ENCODE measurements at regions not wholly inside any gene's neighbourhood (a gene's known extent, or its start where the extent isn't known, plus 50 kb on each side); places are given as distances from the start of the nearest gene placed in this dataset.

- no peaks in the 10 kb centered on the region for H3K9me2 ChIP-seq (ENCODE audit: insufficient read depth)
- peaks cover 18% of the 10 kb centered on the region for H3F3A ChIP-seq (ENCODE audit: insufficient read depth)
- H3K4me3 ChIP-seq = peak overlapping the region; percentile 58
- TF ChIP-seq EZH2 (IDR thresholded peaks at IDR 0.05; ENCODE audit: insufficient read depth, poor library complexity, severe bottlenecking) = no peak
- TF ChIP-seq EZH2phosphoT487 (IDR thresholded peaks at IDR 0.05; ENCODE audit: insufficient read depth, low read depth) = no peak
- 1 to 7% methylated on average over 6 of the region's 6 CpGs for whole genome bisulfite sequencing, 2 experiments (ENCODE audit: low coverage in 1 of 2, low lambda C conversion rate in 2 of 2, missing lambda C conversion rate in 2 of 2)
- in situ Hi-C loops (cut with MboI) = no loop called here
- H4K20me1 ChIP-seq (ENCODE audit: insufficient read depth) = no peaks in the 10 kb centered on the region
- H3K79me2 ChIP-seq (ENCODE audit: insufficient read depth) = no peaks in the 10 kb centered on the region
- 0 out of 2 replicates have a peak overlapping the region, but pooled peaks have one; percentile 9 for H3K9ac ChIP-seq
- peak overlapping the region; percentile 87 for H3K4me2 ChIP-seq (ENCODE audit: unreplicated experiment)
- H3K4me1 ChIP-seq (ENCODE audit: insufficient read depth) = peaks cover 9% of the 10 kb centered on the region
- H3K36me3 ChIP-seq (ENCODE audit: low read depth) = no peaks in the 10 kb centered on the region
- H3K27me3 ChIP-seq (replicated peaks; ENCODE audit: insufficient read depth) = no peaks in the 10 kb centered on the region
- H3K9me3 ChIP-seq (ENCODE audit: low read depth) = no peaks in the 10 kb centered on the region
- H2AFZ ChIP-seq = peak overlapping the region; percentile 58
- DNase-seq = peak; percentile 90
- H3K27ac ChIP-seq = peak overlapping the region; percentile 23; the same call in 1 of the 2 replicates
Measured at GRCh38 chr15:95972041-95972553, 358.4 kb upstream of the NR2F2 start.

DNA sequence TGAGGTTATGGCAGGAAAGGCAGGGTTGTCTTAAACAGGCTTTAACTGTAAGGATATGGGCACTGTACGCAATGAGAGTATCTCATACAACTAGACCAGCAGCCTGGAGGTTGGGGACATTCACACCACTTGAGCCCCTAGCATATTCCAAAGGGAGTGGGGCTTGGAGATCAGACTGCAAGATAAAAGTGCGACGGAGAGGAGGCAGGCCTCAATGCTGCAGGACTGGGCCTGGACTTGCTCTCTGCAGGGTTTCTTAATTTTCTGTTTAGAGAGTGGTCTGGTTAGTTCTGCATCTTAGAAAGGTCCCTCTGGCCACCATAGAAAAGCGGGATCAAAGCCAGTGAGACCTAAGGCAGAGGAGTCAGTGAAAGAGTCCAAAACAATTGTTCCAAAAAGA, 357.7 kb upstream of the NR2F2 start:
- H3K4me2 ChIP-seq (ENCODE audit: unreplicated experiment) = peak overlapping the region; percentile 87
- H3K79me2 ChIP-seq (ENCODE audit: insufficient read depth) = no peaks in the 10 kb centered on the region
- no peaks in the 10 kb centered on the region for H3K9me3 ChIP-seq (ENCODE audit: low read depth)
- 72 to 86% methylated on average over 4 of the region's 4 CpGs for WGBS, 2 experiments (ENCODE audit: low coverage in 1 of 2, low lambda C conversion rate in 2 of 2, missing lambda C conversion rate in 2 of 2)
- no peak for DNase-seq
- in situ Hi-C loops (cut with MboI) = no loop called here
- TF ChIP-seq EZH2phosphoT487 (IDR thresholded peaks at IDR 0.05; ENCODE audit: insufficient read depth, low read depth) (no peak), EZH2 (IDR thresholded peaks at IDR 0.05; ENCODE audit: insufficient read depth, poor library complexity, severe bottlenecking) (no peak)
- H3K27me3 ChIP-seq (replicated peaks; ENCODE audit: insufficient read depth) = no peaks in the 10 kb centered on the region
- H3K4me3 ChIP-seq = no peak overlapping the region
- no peaks in the 10 kb centered on the region for H3K36me3 ChIP-seq (ENCODE audit: low read depth)
- H3K27ac ChIP-seq = no peak overlapping the region
- H3K9ac ChIP-seq = no peak overlapping the region
- H4K20me1 ChIP-seq (ENCODE audit: insufficient read depth) = no peaks in the 10 kb centered on the region
- H3F3A ChIP-seq (ENCODE audit: insufficient read depth) = peaks cover 18% of the 10 kb centered on the region
- H3K4me1 ChIP-seq (ENCODE audit: insufficient read depth) = peaks cover 9% of the 10 kb centered on the region
- no peaks in the 10 kb centered on the region for H3K9me2 ChIP-seq (ENCODE audit: insufficient read depth)
- H2AFZ ChIP-seq = no peak overlapping the region

DNA sequence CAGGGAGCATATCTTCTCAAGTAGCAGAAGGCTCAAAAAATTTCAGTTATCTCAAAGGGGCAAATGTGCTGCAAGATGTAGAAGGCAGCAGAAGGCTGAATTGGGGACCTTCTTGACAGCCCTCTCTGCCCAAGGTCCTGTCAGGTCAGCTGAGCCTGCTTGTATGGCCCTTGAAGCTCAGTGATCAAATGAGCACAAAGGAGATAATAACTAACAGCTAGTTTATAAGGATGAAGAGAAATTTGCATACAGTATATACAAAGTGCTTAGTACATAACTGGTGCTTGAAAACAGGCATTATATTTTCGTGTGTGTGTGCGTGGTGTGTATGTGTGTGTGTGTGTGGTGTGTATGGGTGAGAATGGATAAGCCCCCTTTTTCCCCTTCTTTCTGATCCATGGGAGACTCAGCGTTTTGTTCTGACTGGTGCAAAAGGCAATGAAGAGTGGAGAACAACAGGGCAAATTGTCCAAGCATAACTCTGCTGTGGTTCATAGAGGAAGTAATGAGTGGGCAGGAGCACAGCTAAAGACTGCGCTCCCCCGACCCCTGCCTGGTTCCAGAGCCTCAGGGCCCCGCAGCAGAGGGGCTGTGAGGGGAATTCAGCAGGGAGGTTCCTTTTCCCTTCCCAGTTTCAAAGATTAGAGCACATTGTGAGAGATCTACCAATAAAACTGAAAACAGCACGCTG, 356.8 kb upstream of the NR2F2 start:
- Histone ChIP-seq H3F3A (ENCODE audit: insufficient read depth) (peaks cover 18% of the 10 kb centered on the region), H3K4me3 (no peak overlapping the region), H3K36me3 (ENCODE audit: low read depth) (no peaks in the 10 kb centered on the region), H3K9ac (no peak overlapping the region), H3K9me2 (ENCODE audit: insufficient read depth) (no peaks in the 10 kb centered on the region), H3K4me1 (ENCODE audit: insufficient read depth) (peaks cover 9% of the 10 kb centered on the region), H3K4me2 (ENCODE audit: unreplicated experiment) (no peak overlapping the region), H2AFZ (no peak overlapping the region), H4K20me1 (ENCODE audit: insufficient read depth) (no peaks in the 10 kb centered on the region), H3K27ac (no peak overlapping the region), H3K9me3 (ENCODE audit: low read depth) (no peaks in the 10 kb centered on the region), H3K27me3 (replicated peaks; ENCODE audit: insufficient read depth) (no peaks in the 10 kb centered on the region), H3K79me2 (ENCODE audit: insufficient read depth) (no peaks in the 10 kb centered on the region)
- WGBS, 2 experiments (ENCODE audit: low coverage in 1 of 2, low lambda C conversion rate in 2 of 2, missing lambda C conversion rate in 2 of 2) = 59 to 63% methylated on average over 7 of the region's 7 CpGs
- in situ Hi-C loops (cut with MboI) = no loop called here
- peak; percentile 3 for DNase-seq
- TF ChIP-seq EZH2phosphoT487 (IDR thresholded peaks at IDR 0.05; ENCODE audit: insufficient read depth, low read depth) (no peak), EZH2 (IDR thresholded peaks at IDR 0.05; ENCODE audit: insufficient read depth, poor library complexity, severe bottlenecking) (no peak)

DNA sequence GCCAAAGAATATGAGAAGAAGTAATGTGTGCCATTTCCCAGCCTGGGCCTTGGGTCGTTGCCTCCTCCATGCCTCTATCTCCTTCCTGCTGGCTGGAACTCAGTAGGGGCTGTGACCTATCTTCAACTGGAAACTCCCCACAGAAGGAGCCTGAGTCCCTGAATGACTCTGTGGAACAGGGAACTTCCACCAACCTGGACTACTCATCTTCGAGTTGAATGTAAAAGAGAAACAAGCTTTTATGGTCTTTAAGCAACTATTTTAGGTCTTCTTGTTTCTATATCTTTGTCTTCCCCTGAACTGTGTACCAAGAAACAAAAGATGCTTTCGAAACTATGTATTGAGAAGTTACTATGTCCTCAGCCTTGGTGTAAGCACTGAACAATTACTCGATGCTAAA, 355.3 kb upstream of the NR2F2 start:
- peaks cover 9% of the 10 kb centered on the region for H3K4me1 ChIP-seq (ENCODE audit: insufficient read depth)
- peaks cover 18% of the 10 kb centered on the region for H3F3A ChIP-seq (ENCODE audit: insufficient read depth)
- H3K79me2 ChIP-seq (ENCODE audit: insufficient read depth) = no peaks in the 10 kb centered on the region
- in situ Hi-C loops (cut with MboI) = no loop called here
- 50 to 61% methylated on average over 4 of the region's 4 CpGs for WGBS, 2 experiments (ENCODE audit: low coverage in 1 of 2, low lambda C conversion rate in 2 of 2, missing lambda C conversion rate in 2 of 2)
- TF ChIP-seq EZH2 (IDR thresholded peaks at IDR 0.05; ENCODE audit: insufficient read depth, poor library complexity, severe bottlenecking) (no peak), EZH2phosphoT487 (IDR thresholded peaks at IDR 0.05; ENCODE audit: insufficient read depth, low read depth) (no peak)
- H3K4me2 ChIP-seq (ENCODE audit: unreplicated experiment) = no peak overlapping the region
- H3K36me3 ChIP-seq (ENCODE audit: low read depth) = no peaks in the 10 kb centered on the region
- no peaks in the 10 kb centered on the region for H4K20me1 ChIP-seq (ENCODE audit: insufficient read depth)
- DNase-seq = no peak
- H3K9me2 ChIP-seq (ENCODE audit: insufficient read depth) = no peaks in the 10 kb centered on the region
- no peaks in the 10 kb centered on the region for H3K27me3 ChIP-seq (replicated peaks; ENCODE audit: insufficient read depth)
- H2AFZ ChIP-seq = no peak overlapping the region
- H3K4me3 ChIP-seq = no peak overlapping the region
- H3K27ac ChIP-seq = no peak overlapping the region
- H3K9ac ChIP-seq = no peak overlapping the region
- H3K9me3 ChIP-seq (ENCODE audit: low read depth) = no peaks in the 10 kb centered on the region

Measured in GM23248 (cell line).